ENCODE measurements at regions not wholly inside any gene's neighbourhood (a gene's known extent, or its start where the extent isn't known, plus 50 kb on each side); places are given as distances from the start of the nearest gene placed in this dataset.
A peak's percentile ranks its signal among the peaks of the same experiment; 100 is the strongest.

DNA sequence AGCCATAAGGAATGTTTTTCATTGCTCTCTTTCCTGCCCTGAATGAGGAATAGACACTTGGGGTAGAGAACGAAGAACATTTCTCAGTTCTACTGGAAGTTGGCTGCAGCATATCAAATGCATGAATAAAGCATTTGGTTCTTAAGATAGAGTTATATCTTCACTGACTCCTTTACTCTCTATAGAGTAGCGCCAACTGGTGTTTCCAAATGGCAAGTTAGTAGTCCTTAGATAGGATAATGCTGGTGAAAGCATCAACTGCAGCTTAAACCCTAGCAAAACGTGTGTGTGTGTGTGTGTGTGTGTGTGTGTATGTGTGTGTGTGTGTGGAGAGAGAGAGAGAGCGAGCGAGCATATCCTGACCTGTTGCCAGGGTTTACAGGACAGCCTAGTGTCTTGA lies 62.2 kb upstream of the FRMPD4 start:
- no peaks in the 10 kb centered on the region for H3K4me1 ChIP-seq (ENCODE audit: control insufficient read depth, insufficient read depth, low read length)
- no peak overlapping the region for H3K23ac ChIP-seq (ENCODE audit: low read depth, low read length)
- H3K4ac ChIP-seq (ENCODE audit: low read depth, low read length): no peak overlapping the region
- H3K56ac ChIP-seq (ENCODE audit: extremely low read depth, insufficient read depth, low read length): no peak overlapping the region
- no peak overlapping the region for H3K9ac ChIP-seq (ENCODE audit: low read depth, low read length)
- H3K14ac ChIP-seq (replicated peaks; ENCODE audit: low read depth, low read length): no peak overlapping the region
- H3K36me3 ChIP-seq (ENCODE audit: control insufficient read depth, insufficient read depth, low read length): no peaks in the 10 kb centered on the region
- no peak overlapping the region for H4K8ac ChIP-seq (ENCODE audit: low read depth in 2 of 2, low read length in 2 of 2)
- H3K4me2 ChIP-seq (ENCODE audit: low read depth, low read length): no peak overlapping the region
- no peak overlapping the region for H2AFZ ChIP-seq (replicated peaks; ENCODE audit: low read length, poor library complexity)
- H2BK5ac ChIP-seq (ENCODE audit: low read depth, low read length, poor library complexity, severe bottlenecking): no peak overlapping the region
- no peak overlapping the region for H3K18ac ChIP-seq (ENCODE audit: low read depth, low read length)
- H3K9me1 ChIP-seq (ENCODE audit: insufficient read depth, low read length): no peaks in the 10 kb centered on the region
- no peak overlapping the region for H4K91ac ChIP-seq (ENCODE audit: insufficient read depth, low read depth, low read length)
- no peak for ATAC-seq (ENCODE audit: low read depth)
- H2BK20ac ChIP-seq (ENCODE audit: low read depth, low read length): no peak overlapping the region
- H4K20me1 ChIP-seq (ENCODE audit: insufficient read depth, low read length): no peaks in the 10 kb centered on the region
- H4K5ac ChIP-seq (ENCODE audit: low read depth, low read length): no peak overlapping the region
- H3K79me1 ChIP-seq (ENCODE audit: low read depth in 1 of 2, low read length in 2 of 2): no peaks in the 10 kb centered on the region
- no peak overlapping the region for H2BK15ac ChIP-seq (ENCODE audit: low read depth, low read length)
- ChIA-PET CTCF (no interaction called here), POLR2A (ENCODE audit: unreplicated experiment) (no interaction called here)
- DNase-seq: peak; percentile 18
- H3K27me3 ChIP-seq (ENCODE audit: control insufficient read depth, insufficient read depth, low read length): peaks cover 2% of the 10 kb centered on the region; the same call in 1 of the 2 replicates
- TF ChIP-seq, protein P1, sequence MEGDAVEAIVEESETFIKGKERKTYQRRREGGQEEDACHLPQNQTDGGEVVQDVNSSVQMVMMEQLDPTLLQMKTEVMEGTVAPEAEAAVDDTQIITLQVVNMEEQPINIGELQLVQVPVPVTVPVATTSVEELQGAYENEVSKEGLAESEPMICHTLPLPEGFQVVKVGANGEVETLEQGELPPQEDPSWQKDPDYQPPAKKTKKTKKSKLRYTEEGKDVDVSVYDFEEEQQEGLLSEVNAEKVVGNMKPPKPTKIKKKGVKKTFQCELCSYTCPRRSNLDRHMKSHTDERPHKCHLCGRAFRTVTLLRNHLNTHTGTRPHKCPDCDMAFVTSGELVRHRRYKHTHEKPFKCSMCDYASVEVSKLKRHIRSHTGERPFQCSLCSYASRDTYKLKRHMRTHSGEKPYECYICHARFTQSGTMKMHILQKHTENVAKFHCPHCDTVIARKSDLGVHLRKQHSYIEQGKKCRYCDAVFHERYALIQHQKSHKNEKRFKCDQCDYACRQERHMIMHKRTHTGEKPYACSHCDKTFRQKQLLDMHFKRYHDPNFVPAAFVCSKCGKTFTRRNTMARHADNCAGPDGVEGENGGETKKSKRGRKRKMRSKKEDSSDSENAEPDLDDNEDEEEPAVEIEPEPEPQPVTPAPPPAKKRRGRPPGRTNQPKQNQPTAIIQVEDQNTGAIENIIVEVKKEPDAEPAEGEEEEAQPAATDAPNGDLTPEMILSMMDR (conservative IDR thresholded peaks at IDR 0.05; ENCODE audit: low read depth, low read length): peak; percentile 31
- peak; percentile 17; the same call in 1 of the 2 replicates for TF ChIP-seq SMC3 (IDR thresholded peaks at IDR 0.05; ENCODE audit: low read depth, low read length)
- TF ChIP-seq FOS (IDR thresholded peaks at IDR 0.05; ENCODE audit: low read depth, low read length): no peak
- no peak overlapping the region for H2AK9ac ChIP-seq (replicated peaks; ENCODE audit: low read depth, low read length, poor library complexity)
- no peak overlapping the region for H2BK120ac ChIP-seq (ENCODE audit: low read depth, low read length)
- H3K9me3 ChIP-seq (ENCODE audit: control insufficient read depth, insufficient read depth, low read length): no peaks in the 10 kb centered on the region
- in situ Hi-C loops (cut with MboI; ENCODE audit: low sequenced_read_pairs) (loop anchor here (25.0 kb wide), 1 partner anchor 636 kb away; no protein-coding TSS in a partner anchor), intact Hi-C loops (cut with micrococcal nuclease) (loop anchor here (5.0 to 10.0 kb wide), 2 partner anchors 134 to 699 kb away; no protein-coding TSS in a partner anchor), dilution Hi-C loops (cut with HindIII; ENCODE audit: low sequenced_read_pairs, unreplicated experiment) (no loop called here)
- no CpG with 5 or more reads among the region's 5 CpGs for whole genome bisulfite sequencing, 2 experiments (ENCODE audit: extremely low coverage in 2 of 2, insufficient read length in 1 of 2)
- BruUV-seq (replicated peaks): no TSS peak
- H2AK5ac ChIP-seq (ENCODE audit: low read depth, low read length): no peak overlapping the region
- H3K27ac ChIP-seq (ENCODE audit: insufficient read depth, low read length): no peak overlapping the region
- H3K4me3 ChIP-seq (ENCODE audit: insufficient read depth, low read depth, low read length): no peak overlapping the region

All from IMR-90 (cell line).